SKM-1 treated with dmso at 0.1 percent for 144 hours (cell line): ENCODE measurements at regions not wholly inside any gene's neighbourhood (a gene's known extent, or its start where the extent isn't known, plus 50 kb on each side); places are given as distances from the start of the nearest gene placed in this dataset.

Experiments used
- DNase-seq: peaks from one replicate; lab custom pipeline; 2025; ENCODE audit not compliant: unreplicated experiment; lab: John Stamatoyannopoulos, UW

GRCh38 chr5:4954048-4954447 is 186.1 kb upstream of the ADAMTS16 start:
- no peak for DNase-seq

GRCh38 chr5:4963265-4963664 is 176.9 kb upstream of the ADAMTS16 start:
- DNase-seq = no peak

- DNase-seq = no peak
Measured at GRCh38 chr5:4969351-4969750, 170.8 kb upstream of the ADAMTS16 start.

- no peak for DNase-seq
Measured at GRCh38 chr5:4970171-4970570, 170.0 kb upstream of the ADAMTS16 start.

- DNase-seq = no peak
Measured at GRCh38 chr5:4976902-4977301, 163.2 kb upstream of the ADAMTS16 start.

- no peak for DNase-seq
Measured at GRCh38 chr5:4977416-4978110, 162.6 kb upstream of the ADAMTS16 start.

GRCh38 chr5:4980201-4980600 is 159.9 kb upstream of the ADAMTS16 start:
- no peak for DNase-seq

GRCh38 chr5:4981608-4982007 is 158.5 kb upstream of the ADAMTS16 start:
- no peak for DNase-seq

GRCh38 chr5:4983701-4984100 is 156.4 kb upstream of the ADAMTS16 start:
- no peak for DNase-seq

- no peak for DNase-seq
Measured at GRCh38 chr5:4984461-4984860, 155.7 kb upstream of the ADAMTS16 start.

GRCh38 chr5:4987431-4987830 is 152.7 kb upstream of the ADAMTS16 start:
- DNase-seq = no peak

GRCh38 chr5:4989118-4989517 is 151.0 kb upstream of the ADAMTS16 start:
- DNase-seq = no peak

- DNase-seq = no peak
Measured at GRCh38 chr5:4990017-4990416, 150.1 kb upstream of the ADAMTS16 start.

- no peak for DNase-seq
Measured at GRCh38 chr5:4990462-4990861, 149.7 kb upstream of the ADAMTS16 start.

GRCh38 chr5:4991925-4992324 is 148.2 kb upstream of the ADAMTS16 start:
- DNase-seq = no peak

GRCh38 chr5:4995014-4995413 is 145.1 kb upstream of the ADAMTS16 start:
- no peak for DNase-seq

GRCh38 chr5:5005353-5005752 is 134.8 kb upstream of the ADAMTS16 start:
- DNase-seq = no peak

GRCh38 chr5:5006548-5006947 is 133.6 kb upstream of the ADAMTS16 start:
- DNase-seq = no peak

- DNase-seq = no peak
Measured at GRCh38 chr5:5009240-5009639, 130.9 kb upstream of the ADAMTS16 start.

GRCh38 chr5:5011151-5011550 is 129.0 kb upstream of the ADAMTS16 start:
- DNase-seq = no peak

- no peak for DNase-seq
Measured at GRCh38 chr5:5014586-5015235, 125.4 kb upstream of the ADAMTS16 start.

GRCh38 chr5:5017827-5018577 is 122.1 kb upstream of the ADAMTS16 start:
- DNase-seq = no peak
